ENCODE measurements at regions not wholly inside any gene's neighbourhood (a gene's known extent, or its start where the extent isn't known, plus 50 kb on each side); places are given as distances from the start of the nearest gene placed in this dataset.

GRCh38 chr6:156123731-156124130 lies 653.4 kb upstream of the ARID1B start:
- ATAC-seq (ENCODE audit: low FRiP score in 2 of 2) (no peak), DNase-seq (no peak)
- H3K4me1 ChIP-seq = no peaks in the 10 kb centered on the region
- H3K4me3 ChIP-seq = no peak overlapping the region
- H3K27me3 ChIP-seq = no peaks in the 10 kb centered on the region
- H3K36me3 ChIP-seq = no peaks in the 10 kb centered on the region
- H3K27ac ChIP-seq = no peak overlapping the region
- H3K9me3 ChIP-seq = no peaks in the 10 kb centered on the region
- WGBS, 2 donors = 85 to 91% methylated on average over 5 of the region's 5 CpGs
- TF ChIP-seq EP300 (IDR thresholded peaks at IDR 0.05) (no peak), POLR2AphosphoS5 (IDR thresholded peaks at IDR 0.05) (no peak)

DNA sequence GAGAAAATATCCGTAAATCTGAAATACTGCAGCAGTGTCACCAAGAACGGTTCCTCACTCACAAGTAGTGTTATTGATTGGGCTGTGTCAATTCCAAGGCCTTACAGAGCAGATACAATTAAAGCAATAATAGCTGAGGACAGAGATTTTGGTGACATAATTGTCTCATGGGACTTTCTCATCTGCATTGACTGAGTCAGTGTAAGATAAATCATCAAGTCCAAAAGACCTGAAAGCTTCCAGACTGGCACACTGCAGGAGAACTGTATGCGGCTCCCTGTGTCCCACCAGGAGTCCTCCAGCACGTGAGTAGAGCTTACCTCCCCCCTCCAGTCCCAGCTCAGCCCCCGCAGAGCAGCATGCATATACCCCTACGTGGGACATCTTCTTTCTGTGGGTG lies 655.2 kb upstream of the ARID1B start:
- H3K36me3 ChIP-seq = no peaks in the 10 kb centered on the region
- H3K4me1 ChIP-seq = no peaks in the 10 kb centered on the region
- no peak for DNase-seq
- no peaks in the 10 kb centered on the region for H3K27me3 ChIP-seq
- no peak overlapping the region for H3K27ac ChIP-seq
- ATAC-seq (ENCODE audit: low FRiP score in 2 of 2) = no peak
- TF ChIP-seq EP300 (IDR thresholded peaks at IDR 0.05) (no peak), CTCF (IDR thresholded peaks at IDR 0.05) (no peak), POLR2AphosphoS5 (IDR thresholded peaks at IDR 0.05) (no peak), POLR2A (IDR thresholded peaks at IDR 0.05) (no peak)
- H3K4me3 ChIP-seq = no peak overlapping the region
- 79 to 88% methylated on average over 6 of the region's 6 CpGs for WGBS, 2 donors
- no peaks in the 10 kb centered on the region for H3K9me3 ChIP-seq

GRCh38 chr6:156114541-156114940 lies 658.9 kb upstream of the NOX3 start:
- WGBS, 2 donors = 81 to 83% methylated on average over 3 of the region's 3 CpGs
- H3K27me3 ChIP-seq = no peaks in the 10 kb centered on the region
- ATAC-seq (ENCODE audit: low FRiP score in 2 of 2) (no peak), DNase-seq (no peak)
- H3K36me3 ChIP-seq = no peaks in the 10 kb centered on the region
- no peaks in the 10 kb centered on the region for H3K4me1 ChIP-seq
- no peak overlapping the region for H3K4me3 ChIP-seq
- no peak for TF ChIP-seq POLR2AphosphoS5 (IDR thresholded peaks at IDR 0.05)
- TF ChIP-seq CTCF (IDR thresholded peaks at IDR 0.05) = no peak
- no peak for TF ChIP-seq POLR2A (IDR thresholded peaks at IDR 0.05)
- no peak for TF ChIP-seq EP300 (IDR thresholded peaks at IDR 0.05)
- H3K27ac ChIP-seq = no peak overlapping the region
- H3K9me3 ChIP-seq = no peaks in the 10 kb centered on the region

DNA sequence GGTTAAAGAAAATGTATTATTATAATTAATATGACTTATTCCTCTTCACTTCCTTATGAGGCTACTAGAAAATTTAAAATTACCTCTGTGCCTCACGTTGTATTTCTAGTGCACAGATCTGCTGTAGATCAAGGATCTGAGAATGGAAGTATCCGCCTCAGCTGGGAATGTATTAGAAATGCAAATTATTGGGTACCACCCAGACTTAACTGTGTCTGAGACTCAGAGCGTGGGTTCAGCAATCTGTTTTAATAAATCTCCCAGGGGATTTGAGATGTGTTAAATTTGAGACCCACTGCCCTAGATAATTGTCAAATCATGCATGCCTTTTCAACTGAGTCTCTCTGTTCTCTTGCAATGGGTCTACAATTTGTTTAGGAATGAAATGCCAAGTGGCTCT lies 658.0 kb upstream of the NOX3 start:
- Histone ChIP-seq H3K9me3 (no peaks in the 10 kb centered on the region), H3K27ac (no peak overlapping the region), H3K27me3 (no peaks in the 10 kb centered on the region), H3K4me1 (no peaks in the 10 kb centered on the region), H3K4me3 (no peak overlapping the region), H3K36me3 (no peaks in the 10 kb centered on the region)
- TF ChIP-seq POLR2A (IDR thresholded peaks at IDR 0.05) (no peak), EP300 (IDR thresholded peaks at IDR 0.05) (no peak), CTCF (IDR thresholded peaks at IDR 0.05) (no peak), POLR2AphosphoS5 (IDR thresholded peaks at IDR 0.05) (no peak)
- no peak for DNase-seq
- WGBS, 2 donors = 78 to 87% methylated on average over 3 of the region's 3 CpGs
- ATAC-seq (ENCODE audit: low FRiP score in 2 of 2) = no peak

DNA sequence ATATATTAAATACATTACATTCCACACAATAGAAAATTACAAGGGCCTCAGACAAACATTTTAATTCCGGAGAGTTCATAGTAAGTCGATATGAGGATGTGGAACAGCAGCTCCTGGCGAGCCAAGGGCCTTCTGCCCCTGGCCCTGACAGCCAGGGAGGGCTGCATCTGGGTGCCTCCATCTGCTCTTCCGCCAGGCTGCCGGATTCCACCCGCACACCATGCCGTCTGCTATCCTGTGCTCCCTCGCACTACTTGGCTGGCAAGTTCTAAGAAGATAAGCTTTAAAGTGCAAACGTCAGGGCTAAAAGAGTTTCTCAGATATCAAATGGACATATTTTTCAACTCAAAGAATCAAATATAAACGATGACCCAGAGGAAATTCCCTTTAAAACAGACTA lies 656.3 kb upstream of the NOX3 start:
- Histone ChIP-seq H3K36me3 (no peaks in the 10 kb centered on the region), H3K4me1 (no peaks in the 10 kb centered on the region), H3K27ac (no peak overlapping the region), H3K4me3 (no peak overlapping the region), H3K9me3 (no peaks in the 10 kb centered on the region), H3K27me3 (no peaks in the 10 kb centered on the region)
- TF ChIP-seq POLR2A (IDR thresholded peaks at IDR 0.05) (no peak), POLR2AphosphoS5 (IDR thresholded peaks at IDR 0.05) (no peak), CTCF (IDR thresholded peaks at IDR 0.05) (no peak), EP300 (IDR thresholded peaks at IDR 0.05) (no peak)
- 79 to 80% methylated on average over 10 of the region's 10 CpGs for WGBS, 2 donors
- ATAC-seq (ENCODE audit: low FRiP score in 2 of 2) (no peak), DNase-seq (no peak)

Data from upper lobe of left lung (tissue), 6 donors.